HG03342 (cell line): ENCODE measurements at regions not wholly inside any gene's neighbourhood (a gene's known extent, or its start where the extent isn't known, plus 50 kb on each side); places are given as distances from the start of the nearest gene placed in this dataset.

ENCODE experiments used
- ATAC-seq: cut with Tn5 transposase; IDR thresholded peaks from one replicate; pipeline ENCODE4 v1.9.1; 2021; ENCODE audit warnings: mild to moderate bottlenecking, moderate library complexity; ENCODE audit not compliant: unreplicated experiment

- no peak for ATAC-seq
Observed at GRCh38 chr11:110986016-110986415, 259.5 kb upstream of the POU2AF2 start.

DNA sequence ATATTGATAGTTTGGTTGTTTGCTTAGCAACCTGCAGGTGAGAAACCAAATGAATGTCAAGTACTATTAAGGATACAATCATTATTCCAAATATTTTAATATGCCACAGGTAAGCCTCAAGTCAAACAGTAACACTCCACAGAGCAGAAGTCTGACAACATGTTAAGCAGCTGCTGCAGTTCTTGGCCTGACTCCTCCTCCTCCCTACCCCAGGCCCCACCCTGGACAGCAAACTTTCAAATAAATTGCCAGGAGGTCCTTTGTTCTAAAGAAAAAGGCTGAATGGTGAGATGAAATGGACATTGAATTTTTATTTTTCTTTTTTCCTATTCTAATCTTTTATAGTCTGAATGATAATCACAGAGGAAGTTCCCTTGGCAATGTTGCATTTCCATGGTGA lies 260.0 kb upstream of the POU2AF2 start:
- ATAC-seq: no peak

- no peak for ATAC-seq
Observed at GRCh38 chr11:110984693-110985092, 260.8 kb upstream of the POU2AF2 start.

DNA sequence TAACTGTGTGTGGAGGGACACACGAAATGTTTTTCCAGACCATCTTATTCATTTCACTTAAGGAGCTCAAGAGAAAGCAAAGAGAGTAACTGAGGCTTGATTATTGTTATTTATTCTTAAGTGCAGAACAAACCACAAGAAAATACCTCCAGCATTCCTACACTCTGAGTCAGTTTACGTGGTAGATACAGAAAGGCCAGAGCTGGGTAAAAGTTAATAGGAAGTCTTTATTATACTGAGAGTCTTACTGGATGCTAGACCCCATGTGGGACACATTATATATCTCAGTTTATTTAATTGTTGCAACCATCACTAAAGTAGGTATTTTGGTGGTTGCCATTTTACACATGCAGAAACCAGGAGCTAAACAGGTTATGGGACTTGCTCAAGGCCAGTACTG lies 261.4 kb upstream of the POU2AF2 start:
- no peak for ATAC-seq

- no peak for ATAC-seq
Observed at GRCh38 chr11:110982214-110982613, 263.3 kb upstream of the POU2AF2 start.

DNA sequence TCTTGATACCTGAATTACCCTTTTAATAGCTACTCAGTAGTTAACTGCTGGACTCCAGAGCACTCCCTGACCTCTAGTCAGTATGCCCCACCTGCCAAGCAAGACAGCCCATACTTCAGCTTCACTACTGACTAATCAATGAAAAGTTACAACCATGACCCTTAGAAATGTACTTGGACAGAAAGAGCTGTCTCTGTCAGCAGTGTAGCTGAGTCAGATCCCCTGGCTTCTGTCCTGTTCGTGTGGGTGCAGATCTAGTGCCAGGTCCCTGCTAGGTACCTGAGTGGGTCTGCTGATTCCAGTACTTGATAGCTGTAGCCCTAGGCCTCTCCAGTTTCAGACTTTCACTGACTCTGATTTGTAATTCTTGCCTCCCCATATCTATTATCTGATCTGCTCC lies 265.8 kb upstream of the POU2AF2 start:
- ATAC-seq: no peak

GRCh38 chr11:110977661-110978060 lies 265.4 kb upstream of the ARHGAP20 start:
- no peak for ATAC-seq

- ATAC-seq: no peak
Observed at GRCh38 chr11:110974731-110975130, 262.5 kb upstream of the ARHGAP20 start.

- no peak for ATAC-seq
Observed at GRCh38 chr11:110973401-110973980, 261.3 kb upstream of the ARHGAP20 start.

DNA sequence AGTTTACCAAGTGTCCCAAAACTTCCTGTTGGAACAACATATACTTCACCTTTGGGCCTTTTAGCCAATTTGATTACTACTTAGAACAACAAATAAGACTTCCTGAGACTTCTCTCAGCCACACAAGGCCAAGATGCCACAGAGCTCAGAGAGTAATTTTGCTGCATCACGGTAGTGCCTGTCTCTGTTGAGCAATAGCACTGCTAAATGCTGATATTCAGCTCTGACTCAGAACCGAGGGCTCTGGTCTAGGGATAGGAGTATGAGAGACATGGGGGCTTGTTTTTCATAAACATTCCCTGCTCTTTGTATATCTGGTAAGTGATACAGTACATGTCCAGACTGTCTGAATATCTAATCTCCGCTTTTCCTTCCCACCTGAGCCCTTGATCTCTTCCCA lies 260.4 kb upstream of the ARHGAP20 start:
- no peak for ATAC-seq

DNA sequence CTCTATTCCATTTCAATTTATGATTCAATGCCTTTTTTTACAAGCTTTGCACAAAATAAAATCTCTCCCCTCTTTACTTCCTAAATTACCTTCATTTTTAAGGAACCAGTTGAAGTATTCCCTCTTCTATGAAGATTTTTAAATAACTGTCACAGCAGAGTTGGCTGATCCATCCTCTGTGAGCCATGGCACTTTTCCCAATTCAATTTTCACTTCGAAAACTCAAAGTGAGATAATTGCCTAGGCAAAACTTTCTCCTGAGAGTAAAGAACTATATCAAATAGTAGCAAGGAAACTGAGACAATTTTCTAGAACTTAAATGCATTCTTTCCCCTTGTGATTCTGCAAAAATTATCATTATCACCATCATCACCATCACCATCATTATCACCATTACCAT lies 259.9 kb upstream of the ARHGAP20 start:
- no peak for ATAC-seq

DNA sequence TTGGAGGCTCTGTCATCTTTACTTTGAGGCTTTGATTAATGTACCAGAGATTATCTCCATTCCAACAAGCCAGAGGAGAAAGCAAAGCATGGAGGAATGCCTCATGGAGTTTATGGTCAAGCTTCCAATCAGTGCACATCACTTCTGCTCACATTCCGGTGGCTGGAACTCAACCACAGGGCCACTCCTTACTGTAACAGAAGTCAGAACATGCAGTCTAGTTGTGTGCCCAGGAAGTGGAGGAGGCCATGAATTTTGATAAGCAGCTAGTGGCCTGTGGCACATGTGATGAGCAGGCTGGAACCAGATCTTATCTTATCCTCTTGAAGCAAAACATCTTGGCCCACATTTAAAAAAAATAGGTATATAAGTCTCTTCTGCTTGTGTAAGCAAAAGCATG lies 258.9 kb upstream of the ARHGAP20 start:
- no peak for ATAC-seq

DNA sequence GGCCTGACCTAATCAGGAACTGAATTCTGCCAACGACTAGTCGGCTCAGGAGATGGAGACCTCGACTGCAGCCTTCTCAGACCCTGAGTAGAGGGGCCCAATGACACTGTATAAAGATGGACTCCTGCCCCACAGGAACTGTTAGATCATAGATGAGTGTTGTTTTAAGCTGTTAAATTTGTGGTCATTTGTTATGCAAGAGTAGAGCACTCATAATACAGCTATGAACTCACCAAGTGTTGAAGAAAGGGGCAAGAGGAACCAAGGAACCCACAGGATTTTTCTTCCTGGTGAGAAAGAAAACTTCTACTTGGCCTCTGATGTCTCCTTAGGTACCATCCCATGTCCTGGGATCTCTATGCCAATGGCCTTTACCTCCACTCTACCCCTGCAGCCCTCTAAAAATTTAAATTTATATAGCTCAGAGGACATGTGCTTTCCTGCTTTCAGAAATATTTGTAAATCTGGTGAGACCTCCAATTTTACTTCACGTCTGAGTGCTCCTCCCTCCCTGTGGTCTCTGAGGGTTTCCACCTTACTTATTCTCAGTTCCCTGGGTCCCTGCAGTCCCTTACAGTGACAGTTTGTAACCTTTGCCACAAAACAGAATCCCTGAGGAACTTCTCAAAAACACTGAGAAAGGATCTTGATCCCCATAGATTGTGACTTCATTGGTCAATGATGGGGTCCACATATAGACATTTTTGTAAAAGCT lies 256.3 kb upstream of the ARHGAP20 start:
- ATAC-seq: no peak

- no peak for ATAC-seq
Observed at GRCh38 chr11:110966131-110966530, 253.9 kb upstream of the ARHGAP20 start.

GRCh38 chr11:110962921-110963320 lies 250.7 kb upstream of the ARHGAP20 start:
- ATAC-seq: no peak

DNA sequence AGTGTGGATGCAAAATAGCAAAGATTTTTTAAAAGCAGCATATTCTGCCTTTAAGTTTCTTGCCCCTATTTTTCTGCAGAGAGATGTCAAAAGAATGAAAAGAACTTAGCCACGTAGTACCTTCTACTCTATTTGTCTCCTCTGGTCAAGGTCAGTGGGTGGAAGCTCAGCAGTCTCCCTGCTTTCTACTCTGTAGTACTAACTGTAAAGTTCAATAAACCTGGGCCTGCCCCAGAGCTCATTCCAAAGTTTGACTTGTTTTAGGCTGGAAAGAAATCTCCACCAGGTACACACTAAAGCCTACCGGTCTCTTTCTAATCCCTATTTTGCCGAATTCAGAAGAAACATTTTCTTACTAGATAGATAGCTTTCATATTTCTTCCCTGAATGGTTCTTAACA lies 247.9 kb upstream of the ARHGAP20 start:
- no peak for ATAC-seq

- no peak for ATAC-seq
Observed at GRCh38 chr11:110958216-110958615, 246.0 kb upstream of the ARHGAP20 start.

- no peak for ATAC-seq
Observed at GRCh38 chr11:110955776-110956175, 243.5 kb upstream of the ARHGAP20 start.

DNA sequence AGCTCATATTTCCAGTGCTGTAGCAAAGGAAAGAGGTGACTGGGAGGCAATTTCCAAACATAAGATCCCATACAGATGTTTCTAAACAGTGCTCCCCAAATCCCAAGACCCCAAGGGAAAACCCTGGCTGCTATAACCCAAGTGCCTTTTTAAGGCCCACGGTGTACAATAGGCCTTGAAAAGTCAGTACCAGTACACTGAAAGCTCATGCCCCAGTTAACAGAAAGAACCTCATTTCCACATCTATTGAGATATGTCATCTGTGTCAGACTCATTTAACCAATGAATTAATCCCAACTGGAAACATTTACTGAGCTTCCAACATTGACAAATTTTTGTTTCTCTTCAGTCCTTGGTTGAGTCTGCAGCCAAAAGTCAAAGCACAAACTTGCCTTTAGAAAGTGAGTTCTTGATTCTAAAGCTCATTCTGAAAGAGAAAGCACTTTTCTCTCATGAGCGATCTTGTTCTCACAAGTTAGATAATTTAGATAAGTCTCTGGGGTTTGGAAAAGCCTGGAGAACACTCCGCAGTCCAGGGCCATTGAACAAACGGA lies 239.8 kb upstream of the ARHGAP20 start:
- no peak for ATAC-seq

DNA sequence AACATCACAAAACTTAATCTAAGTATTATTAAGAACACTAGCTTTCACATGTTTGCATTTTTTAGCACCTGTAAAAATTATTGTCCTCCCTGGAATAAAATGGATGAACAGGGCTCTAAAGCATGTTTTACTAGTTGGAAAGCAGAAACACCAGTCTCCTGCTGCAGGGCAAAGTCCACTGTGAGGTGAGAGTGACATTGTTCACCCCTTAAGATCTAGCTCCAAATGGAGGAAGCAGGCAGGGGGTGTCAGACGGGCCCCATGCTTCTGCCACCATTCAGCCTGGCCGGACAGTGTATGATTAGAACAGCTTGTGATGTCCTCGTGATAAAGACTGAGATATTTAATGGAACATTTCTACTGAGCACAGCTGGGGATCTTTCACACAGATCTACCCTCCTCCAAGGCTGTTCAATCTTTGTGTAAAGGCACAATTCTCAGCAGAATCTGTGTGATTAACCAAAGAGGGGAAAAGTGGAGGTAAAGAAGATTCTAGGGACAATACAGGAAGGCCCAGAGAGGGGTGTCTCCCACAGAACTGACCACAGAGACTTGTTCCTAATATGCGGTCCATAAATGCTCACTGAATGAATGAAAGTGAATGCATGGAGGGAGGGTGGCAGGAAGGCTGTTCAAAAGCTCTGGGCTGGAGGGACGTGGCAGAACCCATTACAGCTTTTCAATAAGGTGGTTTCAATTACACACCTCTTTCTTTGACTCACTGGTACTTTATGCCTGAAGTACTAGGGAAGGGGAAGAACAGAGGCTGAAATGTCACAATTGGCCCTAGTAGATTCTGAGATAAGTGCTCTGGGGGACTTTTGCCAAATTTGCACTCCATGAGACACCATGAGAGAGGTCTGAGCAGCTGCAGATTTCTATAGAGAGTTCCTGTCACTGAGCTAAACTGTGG lies 239.1 kb upstream of the ARHGAP20 start:
- ATAC-seq: no peak

DNA sequence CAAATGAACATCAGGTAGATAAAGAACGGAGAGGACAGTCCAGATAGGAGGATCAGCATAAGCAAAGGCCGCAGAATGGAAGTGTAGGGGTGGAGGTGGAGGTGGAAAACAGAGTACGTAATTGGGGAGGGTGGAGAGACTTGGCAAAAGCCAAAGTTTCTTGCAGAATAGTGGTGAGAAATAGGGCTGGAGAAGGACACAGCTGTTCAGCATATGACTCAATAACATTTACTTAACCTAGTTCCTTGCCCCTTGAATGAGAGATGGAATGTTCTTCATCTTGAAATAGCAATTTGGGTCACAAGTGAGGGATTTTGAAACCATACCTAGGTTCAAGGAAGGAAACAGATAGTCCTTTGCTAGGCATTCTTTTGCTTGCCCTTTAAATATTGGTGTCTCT lies 235.9 kb upstream of the ARHGAP20 start:
- ATAC-seq: no peak

- no peak for ATAC-seq
Observed at GRCh38 chr11:110947096-110947495, 234.9 kb upstream of the ARHGAP20 start.
